Ovary (tissue), 3 donors: ENCODE measurements at regions not wholly inside any gene's neighbourhood (a gene's known extent, or its start where the extent isn't known, plus 50 kb on each side); places are given as distances from the start of the nearest gene placed in this dataset.

Experiments
- CTCF ChIP-seq, 3 donors: fragments of 450-650 bp in 2 of 3; fragments of 200-600 bp in 1 of 3; IDR thresholded peaks; one replicate each; pipeline versions ENCODE4 v1.5.1 to v1.8.0; 2016 to 2022; ENCODE audit warnings: antibody characterized with exemption in 3 of 3, mild to moderate bottlenecking in 1 of 3
- POLR2A ChIP-seq: fragments of 450-650 bp; IDR thresholded peaks from one replicate; pipeline ENCODE4 v1.6.1; 2017; ENCODE audit warnings: antibody characterized with exemption, mild to moderate bottlenecking, moderate library complexity
- donor health status: DM: no; HTN: no; CAD: no.

- no peak for TF ChIP-seq CTCF (IDR thresholded peaks at IDR 0.05)
- no peak for TF ChIP-seq POLR2A
These were observed 389.3 kb upstream of the PCDH9 start for GRCh38 chr13:67619351-67619994.
